HCT116 (cell line): ENCODE measurements at regions not wholly inside any gene's neighbourhood (a gene's known extent, or its start where the extent isn't known, plus 50 kb on each side); places are given as distances from the start of the nearest gene placed in this dataset.

Source experiments
- ATAC-seq: fragments of 200-7000 bp; cut with Tn5 transposase; 2 replicates; pipeline ENCODE4 v1.9.1; 2020; ENCODE audit warnings: mild to moderate bottlenecking, moderate library complexity
- BruUV-seq: library from RNA; stranded (reverse); fragments of 400-500 nt; replicated peaks from 2 replicates; lab custom pipeline; 2021; lab: Mats Ljungman, UMichigan
- CTCF ChIA-PET: fragments of 300-600 bp; sonication (Branson Sonifier 250); formaldehyde crosslinking; loops from one replicate; lab custom pipeline; 2021; ENCODE audit warnings: antibody characterized with exemption; lab: Charles Lee
- POLR2A ChIA-PET: fragments of 300-600, 350-600 bp; sonication (Branson Sonifier 250); formaldehyde crosslinking; loops from one replicate; lab custom pipeline; 2021; ENCODE audit warnings: antibody characterized with exemption; lab: Charles Lee
- RAD21 ChIA-PET, 2 experiments: fragments of 300-600 bp; sonication (Branson Sonifier 250); formaldehyde crosslinking; loops; one replicate each; lab custom pipeline; 2023; ENCODE audit warnings: low total read pairs in 2 of 2; ENCODE audit not compliant: uncharacterized antibody in 2 of 2, unreplicated experiment in 2 of 2, low non-redundant PET in 1 of 2; lab: Charles Lee
- DNase-seq: peaks from one replicate; pipeline ENCODE4 v3.0.0-alpha.2; 2010; ENCODE audit warnings: low read depth, low spot score
- H2AFZ ChIP-seq: fragments of 200-600 bp; shearing (Covaris generic), sonication (generic); 2 replicates; pipeline ENCODE4 v1.6.1; 2017; ENCODE audit warnings: low read depth, mixed run types, mixed read lengths, antibody characterized with exemption, low read length; ENCODE audit not compliant: poor library complexity, severe bottlenecking
- H3K27ac ChIP-seq: 2 replicates; pipeline ENCODE4 v1.5.1; 2012; ENCODE audit warnings: low read depth, low read length
- H3K27me3 ChIP-seq: fragments of 200-600 bp; sonication (generic); 2 replicates; pipeline ENCODE4 v1.6.1; 2016; ENCODE audit warnings: mixed run types, low read length, mixed read lengths; ENCODE audit not compliant: insufficient read depth
- H3K36me3 ChIP-seq, 2 experiments: fragments of 200-500 bp in 1 of 2; fragments of 200-600 bp in 1 of 2; sonication (Bioruptor generic) in 1 of 2; sonication (generic) in 1 of 2; 2 replicates each; pipeline versions ENCODE4 v1.5.1 to v1.6.1; 2014 to 2016; ENCODE audit warnings: low read length in 2 of 2, inconsistent platforms in 1 of 2, mixed read lengths in 1 of 2, mixed run types in 1 of 2; ENCODE audit not compliant: insufficient read depth in 2 of 2, control insufficient read depth in 1 of 2
- H3K4me1 ChIP-seq, 2 experiments: fragments of 200-600 bp in 1 of 2; sonication (generic) in 1 of 2; 2 replicates each; pipeline versions ENCODE4 v1.5.1 to v1.6.1; 2012 to 2017; ENCODE audit warnings: low read length in 2 of 2, inconsistent platforms in 1 of 2, mild to moderate bottlenecking in 1 of 2, mixed read lengths in 1 of 2, mixed run types in 1 of 2, moderate library complexity in 1 of 2; ENCODE audit not compliant: insufficient read depth in 2 of 2, control insufficient read depth in 1 of 2
- H3K4me2 ChIP-seq: fragments of 200-600 bp; sonication (generic); 2 replicates; pipeline ENCODE4 v1.6.1; 2017; ENCODE audit warnings: mixed run types, low read length, mixed read lengths
- H3K4me3 ChIP-seq, 2 experiments: fragments of 200-600 bp in 1 of 2; sonication (generic) in 1 of 2; replicated peaks in 1 of 2; 2 replicates each; pipeline ENCODE4 v1.5.1; 2011 to 2016; ENCODE audit warnings: low read length in 2 of 2, control low read depth in 1 of 2, low read depth in 1 of 2, mild to moderate bottlenecking in 1 of 2, mixed read lengths in 1 of 2, mixed run types in 1 of 2
- H3K79me2 ChIP-seq: fragments of 200-600 bp; sonication (generic); 2 replicates; pipeline ENCODE4 v1.6.1; 2017; ENCODE audit warnings: mild to moderate bottlenecking, mixed run types, low read length, moderate library complexity, mixed read lengths; ENCODE audit not compliant: insufficient read depth
- H3K9ac ChIP-seq: fragments of 200-600 bp; sonication (generic); 2 replicates; pipeline ENCODE4 v1.6.1; 2016; ENCODE audit warnings: low read length, mixed read lengths
- H3K9me2 ChIP-seq: fragments of 200-600 bp; sonication (generic), shearing (Covaris generic); 2 replicates; pipeline ENCODE4 v1.6.1; 2017; ENCODE audit warnings: mixed run types, mild to moderate bottlenecking, moderate library complexity; ENCODE audit not compliant: insufficient read depth
- H3K9me3 ChIP-seq, 2 experiments: fragments of 200-500 bp in 1 of 2; fragments of 200-600 bp in 1 of 2; sonication (Bioruptor generic) in 1 of 2; sonication (generic) in 1 of 2; 2 replicates each; pipeline ENCODE4 v1.6.1; 2014 to 2017; ENCODE audit warnings: low read length in 2 of 2, mixed read lengths in 2 of 2, inconsistent platforms in 1 of 2, low read depth in 1 of 2, mild to moderate bottlenecking in 1 of 2, mixed run types in 1 of 2, moderate library complexity in 1 of 2; ENCODE audit not compliant: control insufficient read depth in 1 of 2, insufficient read depth in 1 of 2
- H4K20me1 ChIP-seq: fragments of 200-600 bp; sonication (generic), shearing (Covaris generic); 2 replicates; pipeline ENCODE4 v1.6.1; 2017; ENCODE audit warnings: mixed run types, mild to moderate bottlenecking, moderate library complexity; ENCODE audit not compliant: insufficient read depth
- ATF3 ChIP-seq: IDR thresholded peaks from 2 replicates; pipeline ENCODE4 v1.6.1; 2012
- CEBPB ChIP-seq: IDR thresholded peaks from 2 replicates; pipeline ENCODE4 v1.6.1; 2012; ENCODE audit warnings: low read depth
- ELF1 ChIP-seq: IDR thresholded peaks from 2 replicates; pipeline ENCODE4 v1.6.1; 2012; ENCODE audit warnings: low read depth, borderline replicate concordance
- EZH2phosphoT487 ChIP-seq: fragments of 200-600 bp; IDR thresholded peaks from 2 replicates; pipeline ENCODE4 v1.6.1; 2018; ENCODE audit warnings: antibody characterized with exemption, borderline replicate concordance
- FOSL1 ChIP-seq: IDR thresholded peaks from 2 replicates; pipeline ENCODE4 v1.6.1; 2012; ENCODE audit warnings: low read depth
- MAX ChIP-seq: IDR thresholded peaks from 2 replicates; pipeline ENCODE4 v1.6.1; 2012
- RAD21 ChIP-seq: IDR thresholded peaks from 2 replicates; pipeline ENCODE4 v1.6.1; 2012; ENCODE audit warnings: low read depth, mild to moderate bottlenecking
- SIN3A ChIP-seq: IDR thresholded peaks from 2 replicates; pipeline ENCODE4 v1.6.1; 2012; ENCODE audit warnings: low read depth
- SP1 ChIP-seq: IDR thresholded peaks from 2 replicates; pipeline ENCODE4 v1.6.1; 2012; ENCODE audit warnings: low read depth
- TCF7L2 ChIP-seq: IDR thresholded peaks from 2 replicates; pipeline ENCODE4 v1.7.0; 2011; ENCODE audit warnings: borderline replicate concordance, inconsistent platforms; ENCODE audit not compliant: insufficient read depth, insufficient read length; ENCODE audit errors: extremely low read depth
- intact Hi-C: fragments of 100-400 bp; cut with micrococcal nuclease; formaldehyde crosslinking; loops from 2 replicates; pipeline ENCODE4 v1.10.0; 2022
- TF ChIP-seq, protein P1 (sequence below), 3 experiments: fragments of 200-600 bp in 1 of 3; sonication (generic) in 1 of 3; IDR thresholded peaks in 2 of 3; conservative IDR thresholded peaks in 1 of 3; 2 replicates each; pipeline ENCODE4 v1.5.1; 2012 to 2017; ENCODE audit warnings: low read depth in 2 of 3, low read length in 2 of 3, antibody characterized with exemption in 1 of 3, borderline replicate concordance in 1 of 3, control low read depth in 1 of 3, mild to moderate bottlenecking in 1 of 3, mixed read lengths in 1 of 3, mixed run types in 1 of 3, moderate library complexity in 1 of 3; ENCODE audit not compliant: insufficient read depth in 1 of 3

DNA sequence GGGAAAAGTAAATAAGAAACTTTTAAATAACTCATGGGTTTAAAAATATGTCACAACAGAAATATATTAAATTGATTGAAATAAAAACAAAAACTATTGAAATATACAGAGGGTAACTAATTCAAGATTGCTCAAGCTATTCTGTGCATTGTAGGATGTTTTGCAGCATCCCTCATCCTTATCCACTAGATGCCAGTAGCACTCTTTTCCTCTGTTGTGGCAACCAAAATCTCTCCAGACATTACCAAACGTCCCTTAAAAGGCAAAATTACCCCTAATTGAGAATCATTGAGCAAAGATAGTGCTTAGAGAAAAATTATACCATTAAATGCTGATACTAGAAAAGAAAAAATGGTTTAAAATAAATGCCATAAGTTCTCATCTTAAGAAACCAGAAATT, 682.6 kb downstream of the RWDD3 start:
- Histone ChIP-seq H3K79me2 (no peaks in the 10 kb centered on the region), H3K4me2 (no peak overlapping the region), H2AFZ (no peak overlapping the region), H3K9ac (no peak overlapping the region), H3K36me3 (no peaks in the 10 kb centered on the region), H3K9me3 (peaks cover 0 to 5% of the 10 kb centered on the region in 2 experiments; a peak in 2 of 4 replicates), H3K9me2 (no peaks in the 10 kb centered on the region; the same call in 1 of the 2 replicates), H3K27ac (no peak overlapping the region), H4K20me1 (no peaks in the 10 kb centered on the region), H3K4me1 (no peaks in the 10 kb centered on the region), H3K4me3 (no peak overlapping the region), H3K27me3 (no peaks in the 10 kb centered on the region)
- TF ChIP-seq MAX (no peak), TCF7L2 (no peak), ATF3 (no peak), RAD21 (peak; percentile 35), SP1 (no peak)
- TF ChIP-seq, protein P1, sequence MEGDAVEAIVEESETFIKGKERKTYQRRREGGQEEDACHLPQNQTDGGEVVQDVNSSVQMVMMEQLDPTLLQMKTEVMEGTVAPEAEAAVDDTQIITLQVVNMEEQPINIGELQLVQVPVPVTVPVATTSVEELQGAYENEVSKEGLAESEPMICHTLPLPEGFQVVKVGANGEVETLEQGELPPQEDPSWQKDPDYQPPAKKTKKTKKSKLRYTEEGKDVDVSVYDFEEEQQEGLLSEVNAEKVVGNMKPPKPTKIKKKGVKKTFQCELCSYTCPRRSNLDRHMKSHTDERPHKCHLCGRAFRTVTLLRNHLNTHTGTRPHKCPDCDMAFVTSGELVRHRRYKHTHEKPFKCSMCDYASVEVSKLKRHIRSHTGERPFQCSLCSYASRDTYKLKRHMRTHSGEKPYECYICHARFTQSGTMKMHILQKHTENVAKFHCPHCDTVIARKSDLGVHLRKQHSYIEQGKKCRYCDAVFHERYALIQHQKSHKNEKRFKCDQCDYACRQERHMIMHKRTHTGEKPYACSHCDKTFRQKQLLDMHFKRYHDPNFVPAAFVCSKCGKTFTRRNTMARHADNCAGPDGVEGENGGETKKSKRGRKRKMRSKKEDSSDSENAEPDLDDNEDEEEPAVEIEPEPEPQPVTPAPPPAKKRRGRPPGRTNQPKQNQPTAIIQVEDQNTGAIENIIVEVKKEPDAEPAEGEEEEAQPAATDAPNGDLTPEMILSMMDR (IDR thresholded peaks at IDR 0.05 in 2 of 3, conservative IDR thresholded peaks at IDR 0.05 in 1 of 3; ENCODE audit: borderline replicate concordance in 1 of 3, insufficient read depth in 1 of 3, low read depth in 2 of 3, low read length in 2 of 3): peak in 2 of 3 experiments; percentile 24 to 36; a peak in 2 of 6 replicates
- DNase-seq (no peak), ATAC-seq (no peak)
- intact Hi-C loops: no loop called here
- CTCF ChIA-PET: no interaction called here
- no TSS peak for BruUV-seq
- POLR2A ChIA-PET: no interaction called here
- RAD21 ChIA-PET: no interaction called here

- no peaks in the 10 kb centered on the region for H3K4me1 ChIP-seq
- no peak overlapping the region for H3K27ac ChIP-seq
- H3K36me3 ChIP-seq: no peaks in the 10 kb centered on the region
- intact Hi-C loops: no loop called here
- H2AFZ ChIP-seq: no peak overlapping the region
- no peak for DNase-seq
- no peak overlapping the region for H3K4me3 ChIP-seq
- ATAC-seq: no peak
- ChIA-PET RAD21 (no interaction called here), CTCF (no interaction called here), POLR2A (no interaction called here)
- no peak overlapping the region for H3K4me2 ChIP-seq
- no peaks in the 10 kb centered on the region for H3K9me3 ChIP-seq
- no peak overlapping the region for H3K9ac ChIP-seq
- no peaks in the 10 kb centered on the region for H3K79me2 ChIP-seq
- H4K20me1 ChIP-seq: no peaks in the 10 kb centered on the region
- H3K9me2 ChIP-seq: no peaks in the 10 kb centered on the region
- H3K27me3 ChIP-seq: no peaks in the 10 kb centered on the region
- no TSS peak for BruUV-seq
- TF ChIP-seq SIN3A (no peak), SP1 (no peak), ELF1 (no peak), CEBPB (no peak), EZH2phosphoT487 (no peak), MAX (no peak), FOSL1 (no peak)
- TF ChIP-seq, protein P1 (IDR thresholded peaks at IDR 0.05 in 2 of 3, conservative IDR thresholded peaks at IDR 0.05 in 1 of 3; ENCODE audit: borderline replicate concordance in 1 of 3, insufficient read depth in 1 of 3, low read depth in 2 of 3, low read length in 2 of 3): no peak
These were observed 690.7 kb downstream of the RWDD3 start for GRCh38 chr1:95924684-95925083.
